HG02623 (cell line): ENCODE measurements at regions not wholly inside any gene's neighbourhood (a gene's known extent, or its start where the extent isn't known, plus 50 kb on each side); places are given as distances from the start of the nearest gene placed in this dataset.
"Not testable (repeated sequence)": the region's sequence is repeated elsewhere in the genome, so short reads cannot be mapped to it uniquely, and the experiment has no call there.

ENCODE experiments used
- ATAC-seq: cut with Tn5 transposase; IDR thresholded peaks from one replicate; pipeline ENCODE4 v1.9.1; 2021; ENCODE audit warnings: moderate library complexity; ENCODE audit not compliant: unreplicated experiment

DNA sequence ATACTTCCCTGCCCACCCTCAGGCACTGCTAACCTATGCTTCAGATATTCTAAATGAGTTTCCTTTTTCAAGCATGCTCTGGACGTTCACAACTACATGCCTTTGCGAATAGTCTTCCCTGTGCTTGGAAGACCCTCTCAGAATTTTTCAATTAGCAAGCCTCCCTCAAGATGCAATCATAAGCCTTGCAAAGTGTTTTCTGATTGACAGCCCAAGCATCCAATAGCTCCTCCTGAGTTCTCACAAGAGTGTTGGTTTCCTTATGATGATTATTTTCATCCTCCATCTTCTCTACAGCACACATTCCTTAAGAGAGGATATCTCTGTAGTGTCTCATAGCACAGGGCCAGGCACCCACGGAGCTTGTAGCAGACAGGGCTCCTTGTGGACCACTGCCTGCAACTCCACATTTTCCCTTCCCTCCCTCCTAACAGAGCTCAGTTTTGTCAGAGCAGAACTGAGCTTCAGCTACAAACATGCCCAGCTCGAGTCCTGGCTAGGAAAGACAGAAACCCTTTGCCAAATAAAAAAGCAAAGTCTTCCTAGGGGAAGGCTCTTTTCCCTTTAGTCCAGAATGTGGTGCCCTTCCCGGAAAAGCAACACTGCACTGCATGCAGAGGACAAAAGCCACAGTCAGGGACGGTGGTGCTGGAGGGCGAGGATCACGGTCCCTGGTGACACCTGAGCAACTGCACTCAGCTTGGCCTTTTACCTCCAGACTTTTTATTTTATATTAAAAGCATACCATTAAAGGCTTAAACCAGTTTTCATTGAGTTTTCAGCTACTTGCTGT is 819.8 kb upstream of the ID2 start:
- no peak for ATAC-seq

DNA sequence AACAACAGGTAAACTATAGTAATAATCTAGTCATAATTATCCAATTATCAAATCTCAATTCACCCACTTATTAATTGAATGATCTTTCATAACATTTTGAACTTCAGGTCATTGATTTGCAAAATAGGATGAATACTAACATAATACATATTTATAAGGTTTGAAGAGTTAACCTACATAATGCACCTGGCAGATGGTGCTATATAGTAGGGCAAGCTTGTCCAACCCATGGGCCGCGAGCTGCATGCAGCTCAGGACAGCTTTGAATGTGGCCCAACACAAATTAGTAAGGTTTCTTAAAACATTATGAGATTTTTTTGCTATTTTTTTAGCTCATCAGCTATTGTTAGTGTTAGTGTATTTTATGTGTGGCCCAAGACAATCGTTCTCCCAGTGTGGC is 815.8 kb upstream of the ID2 start:
- no peak for ATAC-seq

DNA sequence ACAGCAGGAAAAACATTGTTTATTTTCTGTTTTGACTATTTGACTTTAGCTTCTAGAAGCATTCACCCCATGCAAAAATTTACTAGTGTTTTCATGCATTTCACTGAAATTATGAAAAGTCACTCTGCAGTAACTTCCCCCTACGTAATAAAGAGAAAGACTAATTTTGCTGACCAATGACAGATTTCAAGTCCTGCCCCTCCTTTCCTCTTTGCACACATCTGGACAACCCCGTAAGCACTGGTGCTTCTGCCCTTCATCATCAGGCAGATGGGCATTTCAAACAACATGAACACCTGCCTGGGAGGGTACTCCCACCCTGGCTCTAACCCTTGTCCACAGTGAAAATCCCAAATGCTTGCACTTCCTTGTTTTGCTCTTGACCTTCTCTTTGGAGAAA is 815.0 kb upstream of the ID2 start:
- ATAC-seq, result no peak

DNA sequence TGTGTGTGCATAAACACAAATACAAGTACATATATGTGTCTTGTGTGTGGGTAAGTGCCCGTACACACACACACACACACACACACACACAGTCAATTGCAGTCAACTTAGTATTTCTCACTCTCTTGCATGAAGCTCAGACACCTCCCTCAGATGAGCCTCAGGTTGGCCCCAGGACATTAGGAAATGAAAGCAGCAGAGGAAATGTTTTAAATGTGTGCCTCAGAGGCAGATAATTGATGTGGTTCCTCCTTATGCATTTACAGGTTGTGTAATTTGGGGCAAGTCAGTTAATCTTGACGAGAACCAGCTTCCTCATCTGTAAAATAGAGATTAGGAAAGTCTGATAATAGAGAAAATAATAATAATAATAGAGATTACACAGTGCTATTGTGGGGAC is 814.0 kb upstream of the ID2 start:
- ATAC-seq, result no peak

DNA sequence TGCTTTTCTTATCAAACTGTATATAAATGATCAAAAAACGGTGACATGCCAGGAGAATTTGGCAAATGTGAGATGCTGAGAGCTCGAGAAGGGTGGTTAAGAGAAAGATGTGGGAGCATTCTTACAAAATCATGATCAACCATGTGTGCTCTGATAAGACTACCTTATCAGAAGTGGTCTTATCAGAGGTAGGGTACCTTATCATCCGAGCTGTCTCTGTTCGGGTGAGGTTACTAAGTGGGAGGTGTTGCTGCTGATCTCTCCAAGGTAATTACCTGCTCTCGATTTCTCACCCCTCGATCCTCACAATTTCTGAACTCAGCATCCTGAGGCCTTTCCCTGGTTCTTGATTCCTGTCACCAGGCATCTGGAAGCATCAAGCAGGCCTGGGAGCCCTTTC is 813.0 kb upstream of the ID2 start:
- ATAC-seq, result no peak

DNA sequence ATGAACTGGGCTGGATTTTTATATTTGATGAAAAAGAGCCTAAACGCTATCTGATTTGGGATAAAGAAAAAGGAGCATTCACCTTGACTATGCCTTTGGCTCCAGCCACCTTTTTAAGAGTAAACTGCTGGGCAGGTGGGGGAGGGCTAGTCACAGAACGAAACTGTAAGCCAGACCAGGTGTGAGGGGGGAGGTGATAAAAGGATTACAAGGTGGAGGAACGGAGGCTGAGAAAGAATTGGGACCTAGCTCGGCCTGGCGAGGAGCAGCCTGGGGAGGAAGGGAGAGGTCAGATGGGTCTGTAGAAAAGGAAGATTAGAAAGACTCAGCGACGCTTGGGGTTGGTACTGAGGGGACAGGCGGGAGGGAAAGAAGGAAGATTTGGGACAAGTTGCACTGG is 805.4 kb upstream of the ID2 start:
- not testable (repeated sequence) for ATAC-seq

DNA sequence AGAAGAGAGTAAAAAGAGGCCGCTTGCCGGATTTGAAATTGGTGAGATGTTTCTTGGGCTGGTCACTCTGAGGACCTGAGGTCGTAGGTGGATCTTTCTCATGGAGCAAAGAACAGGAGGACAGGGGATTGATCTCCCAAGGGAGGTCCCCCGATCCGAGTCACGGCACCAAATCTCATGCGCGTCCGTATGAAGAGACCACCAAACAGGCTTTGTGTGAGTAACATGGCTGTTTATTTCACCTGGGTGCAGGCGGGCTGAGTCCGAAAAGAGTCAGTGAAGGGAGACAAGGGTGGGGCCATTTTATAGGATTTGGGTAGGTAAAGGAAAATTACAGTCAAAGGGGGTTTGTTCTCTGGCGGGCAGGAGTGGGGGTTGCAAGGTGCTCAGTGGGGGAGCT is 803.6 kb upstream of the ID2 start:
- not testable (repeated sequence) for ATAC-seq

DNA sequence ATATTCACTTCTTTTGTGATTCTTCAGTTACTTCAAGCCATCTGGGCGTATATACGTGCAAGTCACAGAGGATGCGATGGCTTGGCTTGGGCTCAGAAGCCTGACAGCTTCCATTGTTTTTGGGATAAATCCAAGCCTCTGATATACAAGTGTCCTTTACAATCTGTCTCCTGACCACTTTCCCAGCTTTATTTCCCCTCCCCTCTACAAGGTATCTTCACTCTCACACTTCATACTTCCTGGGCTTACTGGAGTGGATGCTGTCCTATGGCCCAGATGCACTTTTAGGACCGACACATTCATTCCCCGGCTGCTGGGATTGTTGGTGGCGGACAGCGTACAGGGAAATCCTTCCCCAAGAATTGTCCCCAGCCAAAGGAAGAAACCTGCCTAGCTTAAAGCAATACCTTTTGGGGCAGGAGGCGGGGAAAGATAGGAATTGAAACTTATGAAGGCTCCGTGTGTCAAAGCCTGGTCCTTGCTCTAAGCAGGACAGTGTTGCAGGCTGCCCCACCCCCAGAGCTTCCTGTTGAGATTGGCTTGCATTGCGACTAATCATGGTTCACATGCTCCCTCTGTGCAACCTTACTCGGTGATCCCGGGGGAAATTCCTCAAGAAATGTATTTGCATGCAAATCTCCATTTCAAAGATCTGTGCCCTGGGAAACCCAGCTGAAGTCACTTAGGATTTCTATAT is 802.9 kb upstream of the ID2 start:
- no peak for ATAC-seq

DNA sequence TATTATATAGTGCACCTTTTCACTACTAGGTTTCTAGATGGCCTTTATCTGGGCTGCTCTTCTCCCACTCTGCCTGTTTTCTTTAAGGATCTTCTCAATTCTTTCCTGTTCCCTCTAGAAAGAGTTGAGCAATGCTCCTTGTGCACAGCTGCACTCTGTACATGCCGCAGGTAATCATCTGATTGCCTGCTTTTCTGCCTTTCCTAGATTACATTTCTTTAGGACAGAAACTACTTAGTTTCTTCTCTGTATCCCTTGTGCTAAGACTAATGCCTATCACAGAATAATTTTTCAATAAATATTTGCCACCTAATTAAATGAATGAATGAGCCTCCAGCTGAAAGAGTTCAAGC is 802.4 kb upstream of the ID2 start:
- no peak for ATAC-seq

DNA sequence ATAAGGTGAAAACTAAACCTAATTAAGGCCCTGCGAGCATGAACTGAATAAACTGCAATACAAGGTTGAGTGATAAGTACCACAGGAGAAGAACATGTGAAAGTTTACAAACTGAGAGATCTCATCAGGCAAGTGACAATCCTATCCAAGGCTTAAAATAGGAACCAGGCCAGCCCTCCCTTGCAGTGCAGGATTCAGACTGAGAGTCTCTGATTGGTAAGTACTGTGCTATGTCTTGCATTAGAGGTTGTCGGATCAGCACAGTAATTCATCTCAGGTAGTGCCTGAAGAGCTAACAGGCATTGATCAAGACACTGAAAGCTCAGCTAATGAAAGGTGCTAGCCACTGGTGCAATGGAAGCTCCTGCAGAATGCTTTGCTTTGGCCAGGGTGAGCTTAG is 801.7 kb upstream of the ID2 start:
- no peak for ATAC-seq

DNA sequence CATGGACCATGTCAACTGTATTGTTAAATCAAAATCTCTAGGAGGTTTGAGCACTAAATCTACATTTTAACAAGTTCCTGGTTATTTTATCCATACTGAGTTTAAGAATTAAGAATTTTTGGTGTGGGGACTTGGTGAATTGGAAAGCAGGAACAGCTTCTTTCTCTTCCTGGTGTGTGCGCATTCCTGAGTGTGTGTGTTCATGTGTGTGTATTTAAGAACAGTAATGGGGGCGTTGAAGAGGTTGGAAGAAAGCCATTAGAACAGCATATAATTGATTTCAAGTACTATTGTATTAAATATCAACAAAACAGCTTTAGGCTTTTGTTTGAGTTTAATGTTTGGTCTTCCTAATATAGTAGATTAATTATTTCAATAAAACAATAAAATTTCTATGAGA is 801.3 kb upstream of the ID2 start:
- ATAC-seq, result no peak

DNA sequence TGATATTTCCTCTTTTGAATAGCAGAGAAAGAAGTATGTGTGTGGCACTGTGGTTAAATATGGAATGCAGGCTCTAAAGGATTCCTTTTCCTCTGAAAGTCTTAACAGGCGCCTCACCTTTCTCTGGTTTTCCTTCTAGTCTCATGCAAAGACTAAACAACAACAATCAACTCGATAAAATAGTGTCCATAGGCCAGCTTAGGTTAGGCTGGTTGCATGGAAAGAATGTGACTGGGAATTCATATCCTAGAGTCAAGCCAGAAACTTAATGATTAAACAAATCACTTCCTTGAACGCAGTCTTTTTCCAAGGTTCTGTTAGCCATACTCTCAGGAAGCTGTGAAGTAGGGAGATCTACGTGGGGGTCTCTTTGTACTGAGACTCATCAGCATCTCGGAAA is 800.8 kb upstream of the ID2 start:
- no peak for ATAC-seq

DNA sequence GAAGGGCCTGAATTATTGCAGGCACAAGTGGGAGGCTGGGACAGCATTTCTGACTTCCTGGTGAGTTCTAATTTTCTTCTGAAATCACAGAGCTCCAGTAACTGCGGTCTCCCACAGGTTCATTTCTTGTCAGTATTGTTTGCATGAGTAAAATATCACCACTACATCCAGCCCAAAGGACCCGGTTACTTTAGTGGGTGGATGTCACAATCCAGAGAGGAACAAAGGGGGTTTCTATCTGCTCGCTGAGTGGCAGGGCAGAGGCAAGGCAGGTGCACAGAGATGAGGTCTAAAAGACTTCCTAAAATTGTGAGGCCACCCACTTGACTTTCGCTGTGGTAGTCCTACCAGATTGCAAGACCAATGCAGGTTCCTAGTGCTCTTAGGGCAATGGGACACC is 800.4 kb upstream of the ID2 start:
- no peak for ATAC-seq

DNA sequence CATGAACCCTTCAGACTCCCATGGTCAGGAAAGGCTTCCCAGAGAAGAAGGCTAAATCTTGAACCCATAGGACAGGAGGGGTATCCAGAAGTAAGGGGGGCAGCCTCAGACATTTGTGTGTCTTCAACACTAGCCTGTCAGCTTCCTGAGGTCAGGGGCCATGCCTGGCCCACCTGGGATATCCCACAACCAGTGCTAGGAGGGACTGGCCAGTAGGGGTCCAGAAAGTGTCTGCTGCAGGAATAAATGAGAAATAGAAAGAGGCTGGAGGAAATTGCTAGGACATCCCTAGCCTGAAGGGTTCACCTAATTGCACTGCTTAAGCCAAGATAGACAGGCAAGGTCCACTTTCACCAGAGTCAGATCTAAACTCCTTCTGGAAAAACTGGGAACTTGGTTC is 799.6 kb upstream of the ID2 start:
- no peak for ATAC-seq

DNA sequence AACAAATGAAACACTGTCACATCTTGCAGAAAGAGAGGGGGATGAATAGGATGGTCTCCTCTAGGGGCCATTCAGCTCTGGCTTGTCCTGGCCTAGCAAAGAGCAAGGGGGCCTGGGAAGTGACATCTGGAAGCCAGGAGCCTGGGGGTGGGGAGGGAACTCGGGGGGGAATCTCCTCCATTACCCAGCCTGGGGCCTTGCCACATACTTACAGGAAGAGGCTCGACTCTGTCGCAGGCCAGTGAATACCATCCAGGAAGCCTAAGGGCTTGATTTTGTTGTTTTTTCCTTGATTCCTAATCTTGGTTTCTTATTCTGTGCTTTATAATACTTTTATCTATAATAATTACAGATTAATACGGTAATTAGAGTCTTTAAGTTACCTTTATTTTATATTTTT is 797.5 kb upstream of the ID2 start:
- no peak for ATAC-seq

DNA sequence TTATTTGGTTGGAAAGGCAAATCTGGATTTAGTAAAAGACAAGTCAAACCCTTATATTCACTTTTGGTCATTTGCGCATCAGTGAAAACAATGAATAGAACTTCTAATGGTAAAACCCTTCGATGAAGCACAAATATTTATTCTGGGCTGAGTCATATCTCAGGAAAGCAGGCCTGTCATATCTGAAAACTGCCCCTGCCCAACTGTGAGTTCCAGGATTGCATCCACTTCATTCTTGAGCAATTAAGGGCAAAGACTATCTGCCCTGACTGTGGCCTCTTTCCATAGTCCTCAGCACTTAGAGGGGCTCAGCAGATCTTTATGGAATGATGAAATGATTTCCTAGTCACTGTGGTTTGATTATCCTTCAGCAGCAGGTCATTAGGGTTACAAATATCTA is 795.2 kb upstream of the ID2 start:
- ATAC-seq, result no peak

DNA sequence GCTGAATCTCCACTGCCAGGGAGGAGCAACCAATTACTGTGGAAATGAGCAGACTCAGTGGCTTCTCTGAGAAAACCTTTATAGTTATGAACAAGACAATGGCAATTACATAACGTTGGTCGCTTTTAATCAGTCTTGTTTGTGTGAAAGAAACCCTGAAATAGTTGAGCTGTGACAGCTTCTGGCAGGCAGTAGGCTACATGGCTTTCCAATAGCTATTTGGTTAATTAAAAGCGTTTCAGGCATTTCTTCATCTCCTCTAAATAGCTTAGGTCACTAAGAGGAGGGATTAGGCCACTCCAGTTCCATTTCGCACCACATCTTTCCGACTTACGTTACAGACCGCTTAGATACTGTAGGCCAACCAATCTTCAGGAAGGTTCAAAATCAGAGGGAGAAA is 794.4 kb upstream of the ID2 start:
- ATAC-seq, result no peak

DNA sequence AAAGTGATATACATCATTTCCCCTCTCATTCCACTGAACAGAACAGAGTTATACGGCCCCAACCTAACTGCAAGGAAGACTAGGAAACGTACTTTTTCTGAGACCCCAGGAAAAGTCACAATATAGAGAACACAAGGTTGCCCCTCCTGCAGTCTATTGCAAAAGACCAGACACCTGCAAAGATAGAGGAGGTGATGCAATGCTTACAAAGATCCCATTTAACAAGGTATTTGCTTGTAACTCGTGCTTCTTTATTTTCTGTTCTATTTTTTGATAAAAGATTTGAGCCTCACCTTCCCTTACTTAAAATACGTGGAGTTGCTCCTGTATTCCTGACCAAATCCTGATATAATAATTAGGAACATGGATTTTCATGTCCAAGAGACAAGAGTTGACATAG is 793.0 kb upstream of the ID2 start:
- no peak for ATAC-seq

DNA sequence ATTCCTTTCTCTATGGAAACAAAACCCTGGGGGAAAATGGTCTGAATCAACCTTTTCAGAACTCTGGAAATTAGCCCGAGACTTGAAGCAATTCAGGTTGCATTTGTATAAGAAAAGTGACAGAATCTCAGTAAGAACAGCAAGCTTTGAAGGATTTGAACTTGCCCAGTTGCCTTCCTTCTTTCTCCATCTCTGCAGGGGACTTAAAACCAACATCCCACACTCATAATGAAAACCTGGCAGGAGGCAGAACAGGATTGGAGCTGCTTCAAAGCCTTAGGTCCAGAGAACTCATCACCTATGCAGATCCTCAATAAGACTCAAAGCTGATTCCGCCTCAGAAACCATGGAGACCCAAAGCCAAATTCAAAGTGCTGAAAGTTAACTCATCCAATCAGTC is 790.5 kb upstream of the ID2 start:
- ATAC-seq, result no peak

DNA sequence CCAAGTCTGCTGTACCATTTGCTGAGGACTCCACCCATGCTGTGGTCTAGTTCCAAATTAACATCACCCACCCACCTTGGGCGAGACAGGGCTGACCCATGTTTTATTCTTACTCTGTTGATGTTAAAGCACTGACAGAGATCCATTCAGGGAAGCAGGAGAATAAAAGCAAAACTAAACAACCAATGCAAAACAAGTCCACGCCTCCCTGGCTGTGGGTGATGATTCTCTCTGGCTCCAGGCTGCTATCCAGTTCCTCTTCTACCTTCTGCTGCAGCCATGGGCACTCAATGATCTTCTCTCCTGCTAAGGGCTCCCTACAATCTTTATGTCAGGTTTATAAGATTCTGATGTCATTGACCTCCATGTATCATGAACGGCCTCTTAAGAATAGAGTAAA is 786.6 kb upstream of the ID2 start:
- ATAC-seq, result no peak

DNA sequence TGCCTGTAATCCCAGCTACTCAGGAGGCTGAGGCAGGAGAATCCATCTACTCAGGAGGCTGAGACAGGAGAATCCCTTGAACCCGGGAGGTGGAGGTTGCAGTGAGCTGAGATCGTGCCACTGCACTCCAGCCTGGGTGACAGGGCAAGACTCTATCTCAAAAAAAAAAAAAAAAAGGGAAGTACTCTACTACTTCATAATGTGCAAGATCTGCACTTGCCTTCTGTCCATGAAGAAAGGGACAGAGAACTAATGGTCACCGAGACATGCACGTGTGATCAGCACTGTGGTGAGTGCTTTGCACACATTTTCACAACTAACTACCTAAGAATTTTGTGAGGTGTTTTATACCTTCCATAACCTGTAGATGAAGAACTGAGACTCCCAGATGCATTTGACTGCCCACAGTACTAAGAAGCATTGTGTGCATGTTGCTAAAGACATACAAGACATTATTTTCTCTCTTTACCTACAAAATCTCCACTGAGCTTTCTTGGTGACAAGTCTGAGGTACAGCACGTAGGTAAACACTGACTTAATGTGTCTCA is 784.8 kb upstream of the ID2 start:
- ATAC-seq, result no peak

DNA sequence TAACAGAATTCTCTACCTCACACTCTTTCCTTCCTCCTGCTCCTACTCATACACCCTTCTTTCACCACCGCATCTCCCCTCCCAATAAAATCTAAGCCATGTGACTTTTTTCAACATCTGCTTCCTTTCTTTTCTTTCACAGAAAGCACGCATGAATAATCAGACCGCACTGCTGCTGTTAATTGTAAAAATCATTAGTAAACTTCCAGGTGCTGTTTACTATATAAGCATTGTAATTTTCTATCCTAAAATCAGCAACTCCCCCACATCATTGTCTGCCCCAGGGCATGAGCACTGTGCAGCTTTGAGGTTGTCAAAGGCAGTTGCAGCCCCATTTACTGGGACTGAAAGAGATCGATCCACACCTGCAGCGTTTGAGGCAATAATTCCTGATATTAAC is 782.6 kb upstream of the ID2 start:
- ATAC-seq, result no peak

DNA sequence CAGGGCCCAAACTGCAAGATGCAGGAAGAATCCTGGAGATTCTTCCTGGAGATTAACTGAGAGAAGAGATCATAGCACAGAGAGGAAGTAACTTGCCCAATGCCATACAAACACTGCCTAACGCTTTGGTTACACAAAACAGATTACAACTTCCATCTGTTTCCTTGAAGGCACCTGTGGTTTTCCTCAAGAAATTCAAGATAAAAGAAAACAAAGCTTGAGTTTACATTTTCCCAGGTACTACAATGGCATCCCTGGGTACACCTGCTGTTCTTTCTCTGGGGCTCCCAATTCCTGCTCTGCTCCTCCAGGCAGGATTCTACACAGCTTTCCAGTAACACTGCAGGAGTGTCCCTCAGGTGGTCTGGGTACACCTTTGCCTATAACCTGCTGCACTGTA is 781.9 kb upstream of the ID2 start:
- no peak for ATAC-seq
